GM13977 (cell line): ENCODE measurements at regions not wholly inside any gene's neighbourhood (a gene's known extent, or its start where the extent isn't known, plus 50 kb on each side); places are given as distances from the start of the nearest gene placed in this dataset.

Source experiments
- DNase-seq: peaks from one replicate; pipeline ENCODE4 v3.0.0; 2012; ENCODE audit warnings: low spot score
- in situ Hi-C: fragments of 300-500 bp; cut with MboI; formaldehyde crosslinking; loops from one replicate; pipeline ENCODE4 v1.12.0; 2022; ENCODE audit warnings: low sequenced_read_pairs, low pct_unique_long_range_greater_than_20kb, mixed read lengths, inconsistent platforms; ENCODE audit not compliant: unreplicated experiment
- TF ChIP-seq, protein P1 (sequence below): IDR thresholded peaks from 2 replicates; pipeline ENCODE4 v1.5.1; 2012; ENCODE audit warnings: mild to moderate bottlenecking, control low read depth; ENCODE audit not compliant: insufficient read depth; ENCODE audit errors: extremely low read depth, missing control alignments

- in situ Hi-C loops: loop anchor here (25.0 kb wide), 1 partner anchor 278 kb away; no protein-coding TSS in a partner anchor
- TF ChIP-seq, protein P1, sequence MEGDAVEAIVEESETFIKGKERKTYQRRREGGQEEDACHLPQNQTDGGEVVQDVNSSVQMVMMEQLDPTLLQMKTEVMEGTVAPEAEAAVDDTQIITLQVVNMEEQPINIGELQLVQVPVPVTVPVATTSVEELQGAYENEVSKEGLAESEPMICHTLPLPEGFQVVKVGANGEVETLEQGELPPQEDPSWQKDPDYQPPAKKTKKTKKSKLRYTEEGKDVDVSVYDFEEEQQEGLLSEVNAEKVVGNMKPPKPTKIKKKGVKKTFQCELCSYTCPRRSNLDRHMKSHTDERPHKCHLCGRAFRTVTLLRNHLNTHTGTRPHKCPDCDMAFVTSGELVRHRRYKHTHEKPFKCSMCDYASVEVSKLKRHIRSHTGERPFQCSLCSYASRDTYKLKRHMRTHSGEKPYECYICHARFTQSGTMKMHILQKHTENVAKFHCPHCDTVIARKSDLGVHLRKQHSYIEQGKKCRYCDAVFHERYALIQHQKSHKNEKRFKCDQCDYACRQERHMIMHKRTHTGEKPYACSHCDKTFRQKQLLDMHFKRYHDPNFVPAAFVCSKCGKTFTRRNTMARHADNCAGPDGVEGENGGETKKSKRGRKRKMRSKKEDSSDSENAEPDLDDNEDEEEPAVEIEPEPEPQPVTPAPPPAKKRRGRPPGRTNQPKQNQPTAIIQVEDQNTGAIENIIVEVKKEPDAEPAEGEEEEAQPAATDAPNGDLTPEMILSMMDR: no peak
- DNase-seq: no peak
Measured at GRCh38 chr12:107415071-107415470, 270.5 kb upstream of the PWP1 start.

DNA sequence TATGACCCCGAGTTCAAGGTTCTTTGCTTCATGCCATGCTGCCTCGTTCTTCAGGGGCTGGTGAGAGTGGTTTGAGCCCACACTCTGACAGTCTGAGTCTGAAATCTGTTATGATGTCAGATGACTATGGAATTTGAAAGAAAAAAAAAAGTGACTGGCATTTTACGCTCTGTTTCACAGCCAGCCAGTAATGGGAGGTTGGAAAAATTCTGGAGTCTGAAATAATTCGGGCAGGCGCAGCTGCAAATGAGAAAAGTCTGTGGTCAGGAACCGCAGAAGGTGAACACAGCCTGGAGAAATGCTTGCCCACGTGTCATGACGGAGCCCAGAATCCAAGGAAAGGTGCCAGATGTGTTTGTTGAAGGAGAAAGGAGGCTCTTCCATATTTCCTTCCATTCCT lies 269.8 kb upstream of the PWP1 start:
- in situ Hi-C loops: loop anchor here (25.0 kb wide), 1 partner anchor 279 kb away; no protein-coding TSS in a partner anchor
- DNase-seq: no peak
- TF ChIP-seq, protein P1: no peak

GRCh38 chr12:107417004-107417403 lies 268.6 kb upstream of the PWP1 start:
- DNase-seq: no peak
- in situ Hi-C loops: loop anchor here (25.0 kb wide), 1 partner anchor 280 kb away; no protein-coding TSS in a partner anchor
- TF ChIP-seq, protein P1: no peak

GRCh38 chr12:107418981-107419380 lies 266.6 kb upstream of the PWP1 start:
- no peak for DNase-seq
- in situ Hi-C loops: loop anchor here (25.0 kb wide), 1 partner anchor 282 kb away; no protein-coding TSS in a partner anchor
- TF ChIP-seq, protein P1: no peak

DNA sequence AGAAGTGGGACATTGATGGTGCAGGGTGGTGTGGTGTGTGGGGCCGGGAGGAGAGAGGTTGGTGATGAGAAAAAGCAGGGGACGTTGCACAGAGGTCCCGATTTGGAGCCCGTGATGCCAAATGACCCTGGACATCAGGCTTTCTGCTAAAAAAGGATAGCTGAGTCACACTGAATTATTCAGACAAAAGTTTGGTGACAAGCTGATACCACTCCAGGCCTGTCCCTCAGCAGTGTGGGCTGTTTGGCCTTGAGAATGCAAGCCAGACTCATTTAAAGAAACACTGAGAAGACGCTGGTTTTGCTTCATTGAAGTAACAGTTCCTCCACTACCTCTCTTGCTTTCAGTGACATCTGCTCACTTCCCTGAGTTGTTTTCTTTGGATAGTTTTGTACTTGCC lies 262.1 kb upstream of the PWP1 start:
- TF ChIP-seq, protein P1: no peak
- DNase-seq: no peak
- in situ Hi-C loops: loop anchor here (25.0 kb wide), 1 partner anchor 286 kb away; no protein-coding TSS in a partner anchor

DNA sequence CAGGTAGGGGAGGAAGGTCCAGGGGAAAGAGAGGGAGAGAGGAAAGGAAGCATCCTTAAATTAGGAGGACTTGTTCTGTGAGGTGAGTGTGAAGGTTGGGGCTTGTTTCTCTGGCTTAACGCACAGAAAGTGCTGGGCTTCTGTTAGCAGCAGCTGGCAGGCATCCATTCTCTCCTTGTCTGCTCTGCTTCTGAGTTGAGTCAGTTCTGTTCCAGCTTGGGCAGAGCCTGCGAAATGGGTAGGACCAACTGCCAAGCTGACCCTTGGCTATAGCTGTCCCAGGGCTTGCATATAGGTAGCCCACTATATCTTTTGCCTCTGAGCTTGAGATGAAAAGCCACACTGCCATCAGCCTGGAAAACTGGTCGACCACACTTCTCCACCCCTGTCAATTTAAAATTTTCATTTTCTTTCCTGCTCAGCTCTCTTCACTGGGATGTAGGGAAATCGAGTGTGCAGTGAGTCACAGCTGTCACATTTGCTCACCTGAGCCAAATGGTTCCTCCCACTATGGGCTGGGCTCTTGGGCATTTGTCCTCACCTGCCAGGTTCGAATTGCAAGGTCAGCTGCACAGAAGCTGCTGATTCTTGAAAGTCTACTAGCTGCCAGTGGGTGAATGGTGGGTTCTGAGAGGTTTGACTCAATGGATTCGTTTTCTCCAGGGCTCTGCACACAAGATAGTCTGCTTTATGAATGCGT lies 256.4 kb upstream of the PWP1 start:
- no peak for DNase-seq
- in situ Hi-C loops: no loop called here
- TF ChIP-seq, protein P1: no peak
